Erythroblast (primary cell): ENCODE measurements at regions not wholly inside any gene's neighbourhood (a gene's known extent, or its start where the extent isn't known, plus 50 kb on each side); places are given as distances from the start of the nearest gene placed in this dataset.

Experiments used
- GATA1 ChIP-seq: IDR thresholded peaks from 2 replicates; pipeline ENCODE4 v1.6.1; 2011; ENCODE audit warnings: low read depth, mild to moderate bottlenecking, control low read depth, low read length, moderate library complexity
- POLR2A ChIP-seq: IDR thresholded peaks from 2 replicates; pipeline ENCODE4 v1.6.1; 2011; ENCODE audit warnings: mild to moderate bottlenecking, low read length

GRCh38 chr4:12116009-12116552, 687.4 kb upstream of the HS3ST1 start:
- TF ChIP-seq POLR2A (no peak), GATA1 (no peak)
